Bronchial epithelial cell (primary cell): ENCODE measurements at regions not wholly inside any gene's neighbourhood (a gene's known extent, or its start where the extent isn't known, plus 50 kb on each side); places are given as distances from the start of the nearest gene placed in this dataset.

ENCODE experiments used
- DNase-seq: peaks from one replicate; pipeline ENCODE4 v3.0.0-alpha.2; 2010; ENCODE audit warnings: low read depth
- FAIRE-seq: peaks from 2 replicates; lab custom pipeline; 2011; peaks lifted over from hg19 to GRCh38; lab: Jason Lieb, UNC
- H3K27me3 ChIP-seq: 2 replicates; pipeline ENCODE4 v1.5.1; 2011; ENCODE audit warnings: low read length; ENCODE audit not compliant: control insufficient read depth, insufficient read depth
- H3K36me3 ChIP-seq: 2 replicates; pipeline ENCODE4 v1.5.1; 2011; ENCODE audit warnings: low read length; ENCODE audit not compliant: control insufficient read depth, insufficient read depth
- H3K4me3 ChIP-seq: 2 replicates; pipeline ENCODE4 v1.5.1; 2011; ENCODE audit warnings: mild to moderate bottlenecking, low read depth, low read length, control low read depth
- CTCF ChIP-seq: IDR thresholded peaks from 2 replicates; pipeline ENCODE4 v1.5.1; 2011; ENCODE audit warnings: mild to moderate bottlenecking, moderate library complexity, low read length, control low read depth, inconsistent platforms; ENCODE audit not compliant: insufficient read depth, severe bottlenecking

- DNase-seq = no peak
- Histone ChIP-seq H3K4me3 (no peak overlapping the region), H3K27me3 (no peaks in the 10 kb centered on the region), H3K36me3 (no peaks in the 10 kb centered on the region)
- no peak for FAIRE-seq
- no peak for TF ChIP-seq CTCF
Measured at GRCh38 chr3:157838457-157838856, 267.8 kb downstream of the SHOX2 start.

GRCh38 chr3:157837336-157837735, 268.9 kb downstream of the SHOX2 start:
- FAIRE-seq = no peak
- DNase-seq = no peak
- H3K4me3 ChIP-seq = no peak overlapping the region
- H3K27me3 ChIP-seq = no peaks in the 10 kb centered on the region
- H3K36me3 ChIP-seq = no peaks in the 10 kb centered on the region
- no peak for TF ChIP-seq CTCF

- no peak for FAIRE-seq
- Histone ChIP-seq H3K27me3 (no peaks in the 10 kb centered on the region), H3K4me3 (no peak overlapping the region), H3K36me3 (no peaks in the 10 kb centered on the region)
- no peak for DNase-seq
- TF ChIP-seq CTCF = no peak
Measured at GRCh38 chr3:157836022-157836421, 270.2 kb downstream of the SHOX2 start.

- TF ChIP-seq CTCF = no peak
- H3K27me3 ChIP-seq = no peaks in the 10 kb centered on the region
- H3K4me3 ChIP-seq = no peak overlapping the region
- FAIRE-seq = no peak
- no peak for DNase-seq
- H3K36me3 ChIP-seq = no peaks in the 10 kb centered on the region
Measured at GRCh38 chr3:157832588-157832987, 273.6 kb downstream of the SHOX2 start.

- H3K27me3 ChIP-seq = no peaks in the 10 kb centered on the region
- DNase-seq (no peak), FAIRE-seq (no peak)
- H3K4me3 ChIP-seq = no peak overlapping the region
- no peak for TF ChIP-seq CTCF
- H3K36me3 ChIP-seq = no peaks in the 10 kb centered on the region
Measured at GRCh38 chr3:157830556-157831236, 275.5 kb downstream of the SHOX2 start.

GRCh38 chr3:157829786-157830185, 276.4 kb downstream of the SHOX2 start:
- FAIRE-seq = no peak
- Histone ChIP-seq H3K36me3 (no peaks in the 10 kb centered on the region), H3K4me3 (no peak overlapping the region), H3K27me3 (no peaks in the 10 kb centered on the region)
- TF ChIP-seq CTCF = no peak
- DNase-seq = no peak
